GM21515 (cell line): ENCODE measurements at regions not wholly inside any gene's neighbourhood (a gene's known extent, or its start where the extent isn't known, plus 50 kb on each side); places are given as distances from the start of the nearest gene placed in this dataset.

ENCODE experiments used
- ATAC-seq: cut with Tn5 transposase; IDR thresholded peaks from one replicate; pipeline ENCODE4 v1.9.1; 2021; ENCODE audit not compliant: unreplicated experiment

- no peak for ATAC-seq
Observed at GRCh38 chr2:118222672-118223421, 134.6 kb downstream of the INSIG2 start.

GRCh38 chr2:118222273-118222594, 134.0 kb downstream of the INSIG2 start:
- no peak for ATAC-seq

- ATAC-seq: peak; percentile 59
Observed at GRCh38 chr2:118221536-118222272, 133.4 kb downstream of the INSIG2 start.

GRCh38 chr2:118219611-118220010, 131.3 kb downstream of the INSIG2 start:
- no peak for ATAC-seq

GRCh38 chr2:118216224-118216623, 128.0 kb downstream of the INSIG2 start:
- ATAC-seq: no peak

- ATAC-seq: no peak
Observed at GRCh38 chr2:118209727-118210126, 121.5 kb downstream of the INSIG2 start.

GRCh38 chr2:118207889-118208288, 119.6 kb downstream of the INSIG2 start:
- no peak for ATAC-seq

- peak; percentile 83 for ATAC-seq
Observed at GRCh38 chr2:118202707-118203303, 114.5 kb downstream of the INSIG2 start.

GRCh38 chr2:118198268-118198667, 110.0 kb downstream of the INSIG2 start:
- ATAC-seq: no peak

- ATAC-seq: peak; percentile 73
Observed at GRCh38 chr2:118197011-118197675, 108.9 kb downstream of the INSIG2 start.

- ATAC-seq: no peak
Observed at GRCh38 chr2:118190474-118190873, 102.2 kb downstream of the INSIG2 start.

GRCh38 chr2:118186858-118187254, 98.6 kb downstream of the INSIG2 start:
- no peak for ATAC-seq

GRCh38 chr2:118186110-118186857, 98.0 kb downstream of the INSIG2 start:
- ATAC-seq: peak; percentile 93

GRCh38 chr2:118185210-118186109, 97.2 kb downstream of the INSIG2 start:
- peak; percentile 80 for ATAC-seq

GRCh38 chr2:118183381-118183780, 95.1 kb downstream of the INSIG2 start:
- ATAC-seq: no peak

- ATAC-seq: no peak
Observed at GRCh38 chr2:118179445-118179844, 91.2 kb downstream of the INSIG2 start.

- no peak for ATAC-seq
Observed at GRCh38 chr2:118177884-118178283, 89.6 kb downstream of the INSIG2 start.

GRCh38 chr2:118177318-118177717, 89.0 kb downstream of the INSIG2 start:
- ATAC-seq: no peak

GRCh38 chr2:118176601-118177000, 88.3 kb downstream of the INSIG2 start:
- ATAC-seq: no peak

GRCh38 chr2:118171546-118171945, 83.3 kb downstream of the INSIG2 start:
- no peak for ATAC-seq
